ENCODE measurements at regions not wholly inside any gene's neighbourhood (a gene's known extent, or its start where the extent isn't known, plus 50 kb on each side); places are given as distances from the start of the nearest gene placed in this dataset.

DNA sequence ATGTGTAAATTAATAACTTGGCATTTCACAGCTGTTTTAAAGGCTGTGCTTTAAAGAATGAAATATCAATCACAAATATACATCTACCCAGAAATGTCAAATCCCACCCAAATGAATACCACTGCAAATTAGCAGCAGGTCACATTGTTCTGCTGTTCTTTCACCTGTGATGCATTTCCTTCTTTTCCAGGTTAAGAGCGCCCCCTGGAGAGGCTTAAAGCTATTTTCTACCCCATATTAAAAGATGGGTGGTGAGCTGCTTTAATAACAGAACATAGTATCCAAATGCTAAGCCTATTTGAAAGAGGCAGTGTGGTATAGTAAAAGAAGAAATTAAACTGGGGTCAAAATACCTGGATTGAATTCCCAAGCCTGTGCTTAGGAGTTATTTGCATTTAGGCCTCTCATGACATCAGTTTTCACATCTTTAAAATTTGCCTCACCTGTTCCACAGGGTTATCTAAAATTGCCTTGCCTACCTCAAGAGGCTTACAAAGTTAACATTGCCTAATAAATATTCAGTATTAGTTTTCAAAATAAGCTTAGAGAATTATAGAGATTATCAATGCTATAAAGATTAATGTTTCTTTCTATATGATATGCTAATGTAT, 396.9 kb upstream of the SLITRK5 start:
- CTCF ChIA-PET, result interaction anchor here (0.6 to 1.6 kb wide), 3 partner anchors 9 to 404 kb away, joined by 3 to 7 read pairs (median 3); no protein-coding TSS in a partner anchor
- intact Hi-C loops (cut with micrococcal nuclease; ENCODE audit: unreplicated experiment), result loop anchor here (1.0 kb wide), 1 partner anchor 404 kb away; no protein-coding TSS in a partner anchor
- no peaks in the 10 kb centered on the region for H3K36me3 ChIP-seq (ENCODE audit: control insufficient read depth, insufficient read depth, low read length)
- POLR2A ChIA-PET, result interaction anchor here (0.6 kb wide), 1 partner anchor 1191 kb away, joined by 8 read pairs; no protein-coding TSS in a partner anchor
- no peak overlapping the region; the same call in 1 of the 2 replicates for H3K27ac ChIP-seq (ENCODE audit: low read length)
- H3K4me1 ChIP-seq (ENCODE audit: control insufficient read depth, insufficient read depth, low read length), result no peaks in the 10 kb centered on the region; the same call in 1 of the 2 replicates
- TF ChIP-seq SIN3A (IDR thresholded peaks at IDR 0.05; ENCODE audit: borderline replicate concordance, insufficient read depth, low read depth, low read length), result no peak
- TF ChIP-seq, protein P1, sequence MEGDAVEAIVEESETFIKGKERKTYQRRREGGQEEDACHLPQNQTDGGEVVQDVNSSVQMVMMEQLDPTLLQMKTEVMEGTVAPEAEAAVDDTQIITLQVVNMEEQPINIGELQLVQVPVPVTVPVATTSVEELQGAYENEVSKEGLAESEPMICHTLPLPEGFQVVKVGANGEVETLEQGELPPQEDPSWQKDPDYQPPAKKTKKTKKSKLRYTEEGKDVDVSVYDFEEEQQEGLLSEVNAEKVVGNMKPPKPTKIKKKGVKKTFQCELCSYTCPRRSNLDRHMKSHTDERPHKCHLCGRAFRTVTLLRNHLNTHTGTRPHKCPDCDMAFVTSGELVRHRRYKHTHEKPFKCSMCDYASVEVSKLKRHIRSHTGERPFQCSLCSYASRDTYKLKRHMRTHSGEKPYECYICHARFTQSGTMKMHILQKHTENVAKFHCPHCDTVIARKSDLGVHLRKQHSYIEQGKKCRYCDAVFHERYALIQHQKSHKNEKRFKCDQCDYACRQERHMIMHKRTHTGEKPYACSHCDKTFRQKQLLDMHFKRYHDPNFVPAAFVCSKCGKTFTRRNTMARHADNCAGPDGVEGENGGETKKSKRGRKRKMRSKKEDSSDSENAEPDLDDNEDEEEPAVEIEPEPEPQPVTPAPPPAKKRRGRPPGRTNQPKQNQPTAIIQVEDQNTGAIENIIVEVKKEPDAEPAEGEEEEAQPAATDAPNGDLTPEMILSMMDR (IDR thresholded peaks at IDR 0.05), result peak; percentile 64; the same call in 1 of the 2 replicates
- no TSS peak for BruUV-seq (replicated peaks)
- ATAC-seq (peak; percentile 77), DNase-seq (ENCODE audit: low read depth, low spot score) (no peak)
- no peaks in the 10 kb centered on the region for H3K9me3 ChIP-seq (ENCODE audit: control insufficient read depth, insufficient read depth, low read depth, low read length)
- H3K4me3 ChIP-seq (ENCODE audit: low read depth in 2 of 2, low read length in 2 of 2), result no peak overlapping the region
- in situ Hi-C loops (cut with HindIII; ENCODE audit: low pct_unique_long_range_greater_than_20kb, low sequenced_read_pairs), result no loop called here
- no peaks in the 10 kb centered on the region for H3K27me3 ChIP-seq (ENCODE audit: control insufficient read depth, insufficient read depth, low read length)

DNA sequence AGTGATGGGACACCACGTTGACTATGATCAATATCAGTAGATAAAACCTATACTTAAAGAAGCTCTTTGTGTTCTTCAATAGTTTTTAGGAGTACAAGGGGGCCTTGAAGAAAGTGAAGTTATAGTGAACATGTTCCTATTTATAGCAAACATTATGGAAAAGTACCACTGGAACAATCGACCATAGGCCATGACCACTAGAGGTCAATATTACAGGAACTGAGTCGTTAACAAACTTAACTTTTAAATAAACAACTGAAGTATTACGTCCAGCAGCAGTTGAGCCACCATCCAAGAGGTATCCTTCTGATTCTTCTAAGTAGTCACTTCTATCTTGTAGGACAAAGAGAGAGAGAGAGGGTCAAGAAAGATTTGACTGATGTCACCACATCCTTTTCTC, 391.0 kb upstream of the SLITRK5 start:
- Histone ChIP-seq H3K9me3 (ENCODE audit: control insufficient read depth, insufficient read depth, low read depth, low read length) (no peaks in the 10 kb centered on the region), H3K4me1 (ENCODE audit: control insufficient read depth, insufficient read depth, low read length) (no peaks in the 10 kb centered on the region), H3K27me3 (ENCODE audit: control insufficient read depth, insufficient read depth, low read length) (no peaks in the 10 kb centered on the region), H3K36me3 (ENCODE audit: control insufficient read depth, insufficient read depth, low read length) (no peaks in the 10 kb centered on the region), H3K4me3 (ENCODE audit: low read depth in 2 of 2, low read length in 2 of 2) (no peak overlapping the region), H3K27ac (ENCODE audit: low read length) (no peak overlapping the region)
- POLR2A ChIA-PET, result no interaction called here
- in situ Hi-C loops (cut with HindIII; ENCODE audit: low pct_unique_long_range_greater_than_20kb, low sequenced_read_pairs), result no loop called here
- DNase-seq (ENCODE audit: low read depth, low spot score) (no peak), ATAC-seq (no peak)
- no TSS peak for BruUV-seq (replicated peaks)
- CTCF ChIA-PET, result no interaction called here
- no peak for TF ChIP-seq TCF7L2 (IDR thresholded peaks at IDR 0.05; ENCODE audit: low read depth, low read length)
- TF ChIP-seq SIN3A (IDR thresholded peaks at IDR 0.05; ENCODE audit: borderline replicate concordance, insufficient read depth, low read depth, low read length), result no peak
- TF ChIP-seq, protein P1 (IDR thresholded peaks at IDR 0.05), result peak; percentile 29; the same call in 1 of the 2 replicates
- intact Hi-C loops (cut with micrococcal nuclease; ENCODE audit: unreplicated experiment), result no loop called here

DNA sequence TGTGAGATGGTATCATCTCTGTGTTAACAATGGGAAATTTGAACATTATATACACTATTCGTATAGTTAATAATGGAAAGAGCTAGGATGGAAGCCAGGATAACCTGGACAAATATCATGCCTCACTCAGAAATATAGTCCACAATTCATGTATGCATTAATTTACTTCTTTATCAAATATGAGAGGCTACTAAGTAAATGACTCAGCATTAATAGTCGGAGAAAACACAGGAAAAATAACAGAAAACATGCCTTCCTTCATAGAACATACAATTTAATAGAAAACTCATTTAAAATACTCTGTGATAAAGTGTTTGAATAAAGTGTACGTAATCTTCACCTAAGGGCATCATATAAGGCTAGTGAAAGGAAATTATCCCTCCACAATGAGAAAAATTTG, 383.4 kb upstream of the SLITRK5 start:
- BruUV-seq (replicated peaks), result no TSS peak
- no peak for ATAC-seq

More for the DNA sequence above, 383.4 kb upstream of the SLITRK5 start:
- CTCF ChIA-PET, result no interaction called here
- Histone ChIP-seq H3K27ac (ENCODE audit: low read length) (no peak overlapping the region), H3K36me3 (ENCODE audit: control insufficient read depth, insufficient read depth, low read length) (no peaks in the 10 kb centered on the region), H3K4me3 (ENCODE audit: low read depth in 2 of 2, low read length in 2 of 2) (no peak overlapping the region), H3K4me1 (ENCODE audit: control insufficient read depth, insufficient read depth, low read length) (no peaks in the 10 kb centered on the region), H3K27me3 (ENCODE audit: control insufficient read depth, insufficient read depth, low read length) (no peaks in the 10 kb centered on the region), H3K9me3 (ENCODE audit: control insufficient read depth, insufficient read depth, low read depth, low read length) (no peaks in the 10 kb centered on the region)
- in situ Hi-C loops (cut with HindIII; ENCODE audit: low pct_unique_long_range_greater_than_20kb, low sequenced_read_pairs), result no loop called here
- DNase-seq (ENCODE audit: low read depth, low spot score), result no peak
- TF ChIP-seq, protein P1 (IDR thresholded peaks at IDR 0.05), result no peak
- intact Hi-C loops (cut with micrococcal nuclease; ENCODE audit: unreplicated experiment), result no loop called here
- POLR2A ChIA-PET, result no interaction called here
